K562 (cell line): ENCODE measurements at regions not wholly inside any gene's neighbourhood (a gene's known extent, or its start where the extent isn't known, plus 50 kb on each side); places are given as distances from the start of the nearest gene placed in this dataset.

Source experiments
- DPF2 ChIP-seq: fragments of 450-650 bp; IDR thresholded peaks from 2 replicates; pipeline ENCODE4 v1.6.1; 2016
- FOSL1 ChIP-seq: fragments of 200-800 bp; sonication (Bioruptor generic); conservative IDR thresholded peaks from 2 replicates; pipeline ENCODE4 v1.6.1; 2016; ENCODE audit warnings: missing genetic modification characterization, missing compliant biosample characterization
- POLR2A ChIP-seq: fragments of 450-650 bp; conservative IDR thresholded peaks from 2 replicates; pipeline ENCODE4 v1.6.1; 2016
- POLR2AphosphoS2 ChIP-seq: IDR thresholded peaks from 2 replicates; pipeline ENCODE4 v1.6.1; 2012; ENCODE audit warnings: low read length, improper control_type of control experiment
- POU5F1 ChIP-seq: fragments of 150-350 bp; IDR thresholded peaks from 2 replicates; pipeline ENCODE4 v1.6.1; 2014; ENCODE audit warnings: borderline replicate concordance, low read length, low read depth, mild to moderate bottlenecking; ENCODE audit not compliant: partially characterized antibody
- ZNF551 ChIP-seq: fragments of 250-450 bp; sonication (Bioruptor Pico); IDR thresholded peaks from 2 replicates; pipeline ENCODE4 v1.5.0; 2021; ENCODE audit warnings: mild to moderate bottlenecking, moderate library complexity
- TF ChIP-seq, protein P1 (sequence below): fragments of 450-650 bp; formaldehyde crosslinking; IDR thresholded peaks from 2 replicates; pipeline ENCODE4 v1.4.0; 2022; ENCODE audit warnings: missing genetic modification characterization
- TF ChIP-seq, protein P2 (sequence below): sonication (generic); formaldehyde crosslinking; IDR thresholded peaks from 2 replicates; pipeline ENCODE4 v1.8.0; 2023; ENCODE audit warnings: missing genetic modification reagents, mild to moderate bottlenecking, borderline replicate concordance
- TF ChIP-seq, protein P3 (sequence below), 3 experiments: IDR thresholded peaks in 2 of 3; conservative IDR thresholded peaks in 1 of 3; 2 replicates each; pipeline ENCODE4 v1.5.1; 2011 to 2012; ENCODE audit warnings: low read length in 3 of 3, mild to moderate bottlenecking in 3 of 3, control low read depth in 2 of 3, improper control_type of control experiment in 1 of 3, inconsistent platforms in 1 of 3, low read depth in 1 of 3, mixed read lengths in 1 of 3, moderate library complexity in 1 of 3; ENCODE audit not compliant: insufficient read depth in 2 of 3

DNA sequence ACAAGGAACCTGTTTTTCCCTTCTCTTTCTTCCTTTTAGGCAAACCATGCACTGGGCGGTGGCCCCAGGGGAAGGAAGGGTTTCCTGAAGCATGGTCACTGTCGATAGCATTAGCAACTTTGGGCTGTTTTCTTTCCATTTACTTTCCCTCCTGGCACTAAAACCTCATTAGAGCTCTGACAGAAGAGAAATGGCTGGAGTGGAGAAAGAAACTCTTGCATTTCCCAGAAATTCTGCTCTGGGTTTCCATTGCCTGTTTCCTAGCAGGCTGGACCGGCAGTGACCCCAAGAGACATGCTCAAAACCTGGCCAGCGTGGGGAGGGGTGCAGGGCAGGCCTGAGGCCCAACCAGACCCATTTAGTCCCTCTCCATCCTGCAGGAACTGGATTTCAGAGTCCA lies 230.7 kb upstream of the CCL2 start:
- TF ChIP-seq ZNF551 (CRISPR knock-in tag) (no peak), POU5F1 (no peak), FOSL1 (tag) (no peak), POLR2A (no peak), DPF2 (no peak), POLR2AphosphoS2 (no peak)
- TF ChIP-seq, protein P1, sequence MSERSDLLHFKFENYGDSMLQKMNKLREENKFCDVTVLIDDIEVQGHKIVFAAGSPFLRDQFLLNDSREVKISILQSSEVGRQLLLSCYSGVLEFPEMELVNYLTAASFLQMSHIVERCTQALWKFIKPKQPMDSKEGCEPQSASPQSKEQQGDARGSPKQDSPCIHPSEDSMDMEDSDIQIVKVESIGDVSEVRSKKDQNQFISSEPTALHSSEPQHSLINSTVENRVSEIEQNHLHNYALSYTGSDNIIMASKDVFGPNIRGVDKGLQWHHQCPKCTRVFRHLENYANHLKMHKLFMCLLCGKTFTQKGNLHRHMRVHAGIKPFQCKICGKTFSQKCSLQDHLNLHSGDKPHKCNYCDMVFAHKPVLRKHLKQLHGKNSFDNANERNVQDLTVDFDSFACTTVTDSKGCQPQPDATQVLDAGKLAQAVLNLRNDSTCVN (CRISPR knock-in tag) = no peak
- TF ChIP-seq, protein P2, sequence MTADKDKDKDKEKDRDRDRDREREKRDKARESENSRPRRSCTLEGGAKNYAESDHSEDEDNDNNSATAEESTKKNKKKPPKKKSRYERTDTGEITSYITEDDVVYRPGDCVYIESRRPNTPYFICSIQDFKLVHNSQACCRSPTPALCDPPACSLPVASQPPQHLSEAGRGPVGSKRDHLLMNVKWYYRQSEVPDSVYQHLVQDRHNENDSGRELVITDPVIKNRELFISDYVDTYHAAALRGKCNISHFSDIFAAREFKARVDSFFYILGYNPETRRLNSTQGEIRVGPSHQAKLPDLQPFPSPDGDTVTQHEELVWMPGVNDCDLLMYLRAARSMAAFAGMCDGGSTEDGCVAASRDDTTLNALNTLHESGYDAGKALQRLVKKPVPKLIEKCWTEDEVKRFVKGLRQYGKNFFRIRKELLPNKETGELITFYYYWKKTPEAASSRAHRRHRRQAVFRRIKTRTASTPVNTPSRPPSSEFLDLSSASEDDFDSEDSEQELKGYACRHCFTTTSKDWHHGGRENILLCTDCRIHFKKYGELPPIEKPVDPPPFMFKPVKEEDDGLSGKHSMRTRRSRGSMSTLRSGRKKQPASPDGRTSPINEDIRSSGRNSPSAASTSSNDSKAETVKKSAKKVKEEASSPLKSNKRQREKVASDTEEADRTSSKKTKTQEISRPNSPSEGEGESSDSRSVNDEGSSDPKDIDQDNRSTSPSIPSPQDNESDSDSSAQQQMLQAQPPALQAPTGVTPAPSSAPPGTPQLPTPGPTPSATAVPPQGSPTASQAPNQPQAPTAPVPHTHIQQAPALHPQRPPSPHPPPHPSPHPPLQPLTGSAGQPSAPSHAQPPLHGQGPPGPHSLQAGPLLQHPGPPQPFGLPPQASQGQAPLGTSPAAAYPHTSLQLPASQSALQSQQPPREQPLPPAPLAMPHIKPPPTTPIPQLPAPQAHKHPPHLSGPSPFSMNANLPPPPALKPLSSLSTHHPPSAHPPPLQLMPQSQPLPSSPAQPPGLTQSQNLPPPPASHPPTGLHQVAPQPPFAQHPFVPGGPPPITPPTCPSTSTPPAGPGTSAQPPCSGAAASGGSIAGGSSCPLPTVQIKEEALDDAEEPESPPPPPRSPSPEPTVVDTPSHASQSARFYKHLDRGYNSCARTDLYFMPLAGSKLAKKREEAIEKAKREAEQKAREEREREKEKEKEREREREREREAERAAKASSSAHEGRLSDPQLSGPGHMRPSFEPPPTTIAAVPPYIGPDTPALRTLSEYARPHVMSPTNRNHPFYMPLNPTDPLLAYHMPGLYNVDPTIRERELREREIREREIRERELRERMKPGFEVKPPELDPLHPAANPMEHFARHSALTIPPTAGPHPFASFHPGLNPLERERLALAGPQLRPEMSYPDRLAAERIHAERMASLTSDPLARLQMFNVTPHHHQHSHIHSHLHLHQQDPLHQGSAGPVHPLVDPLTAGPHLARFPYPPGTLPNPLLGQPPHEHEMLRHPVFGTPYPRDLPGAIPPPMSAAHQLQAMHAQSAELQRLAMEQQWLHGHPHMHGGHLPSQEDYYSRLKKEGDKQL (CRISPR knock-in tag) = no peak
- TF ChIP-seq, protein P3, sequence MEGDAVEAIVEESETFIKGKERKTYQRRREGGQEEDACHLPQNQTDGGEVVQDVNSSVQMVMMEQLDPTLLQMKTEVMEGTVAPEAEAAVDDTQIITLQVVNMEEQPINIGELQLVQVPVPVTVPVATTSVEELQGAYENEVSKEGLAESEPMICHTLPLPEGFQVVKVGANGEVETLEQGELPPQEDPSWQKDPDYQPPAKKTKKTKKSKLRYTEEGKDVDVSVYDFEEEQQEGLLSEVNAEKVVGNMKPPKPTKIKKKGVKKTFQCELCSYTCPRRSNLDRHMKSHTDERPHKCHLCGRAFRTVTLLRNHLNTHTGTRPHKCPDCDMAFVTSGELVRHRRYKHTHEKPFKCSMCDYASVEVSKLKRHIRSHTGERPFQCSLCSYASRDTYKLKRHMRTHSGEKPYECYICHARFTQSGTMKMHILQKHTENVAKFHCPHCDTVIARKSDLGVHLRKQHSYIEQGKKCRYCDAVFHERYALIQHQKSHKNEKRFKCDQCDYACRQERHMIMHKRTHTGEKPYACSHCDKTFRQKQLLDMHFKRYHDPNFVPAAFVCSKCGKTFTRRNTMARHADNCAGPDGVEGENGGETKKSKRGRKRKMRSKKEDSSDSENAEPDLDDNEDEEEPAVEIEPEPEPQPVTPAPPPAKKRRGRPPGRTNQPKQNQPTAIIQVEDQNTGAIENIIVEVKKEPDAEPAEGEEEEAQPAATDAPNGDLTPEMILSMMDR (IDR thresholded peaks at IDR 0.05 in 2 of 3, conservative IDR thresholded peaks at IDR 0.05 in 1 of 3; ENCODE audit: insufficient read depth in 2 of 3, low read depth in 1 of 3, low read length in 3 of 3) = no peak
